OCI-LY1 (cell line): ENCODE measurements at regions not wholly inside any gene's neighbourhood (a gene's known extent, or its start where the extent isn't known, plus 50 kb on each side); places are given as distances from the start of the nearest gene placed in this dataset.

ENCODE experiments used
- CTCF ChIP-seq: fragments of 200-600 bp; sonication (generic), shearing (Covaris generic); IDR thresholded peaks from 2 replicates; pipeline ENCODE4 v1.5.1; 2017; ENCODE audit warnings: mild to moderate bottlenecking, antibody characterized with exemption, low read length, moderate library complexity, mixed read lengths
- EZH2 ChIP-seq: fragments of 200-600 bp; sonication (generic), shearing (Covaris generic); IDR thresholded peaks from 2 replicates; pipeline ENCODE4 v1.8.0; 2017; ENCODE audit warnings: borderline replicate concordance, mixed run types, mild to moderate bottlenecking, antibody characterized with exemption, low read length, moderate library complexity, mixed read lengths

- TF ChIP-seq CTCF (no peak), EZH2 (no peak)
Observed at GRCh38 chr12:89948271-89949175, 239.9 kb upstream of the ATP2B1 start.
